GM21529 (cell line): ENCODE measurements at regions not wholly inside any gene's neighbourhood (a gene's known extent, or its start where the extent isn't known, plus 50 kb on each side); places are given as distances from the start of the nearest gene placed in this dataset.

Source experiments
- ATAC-seq: cut with Tn5 transposase; IDR thresholded peaks from one replicate; pipeline ENCODE4 v1.9.1; 2021; ENCODE audit not compliant: unreplicated experiment

DNA sequence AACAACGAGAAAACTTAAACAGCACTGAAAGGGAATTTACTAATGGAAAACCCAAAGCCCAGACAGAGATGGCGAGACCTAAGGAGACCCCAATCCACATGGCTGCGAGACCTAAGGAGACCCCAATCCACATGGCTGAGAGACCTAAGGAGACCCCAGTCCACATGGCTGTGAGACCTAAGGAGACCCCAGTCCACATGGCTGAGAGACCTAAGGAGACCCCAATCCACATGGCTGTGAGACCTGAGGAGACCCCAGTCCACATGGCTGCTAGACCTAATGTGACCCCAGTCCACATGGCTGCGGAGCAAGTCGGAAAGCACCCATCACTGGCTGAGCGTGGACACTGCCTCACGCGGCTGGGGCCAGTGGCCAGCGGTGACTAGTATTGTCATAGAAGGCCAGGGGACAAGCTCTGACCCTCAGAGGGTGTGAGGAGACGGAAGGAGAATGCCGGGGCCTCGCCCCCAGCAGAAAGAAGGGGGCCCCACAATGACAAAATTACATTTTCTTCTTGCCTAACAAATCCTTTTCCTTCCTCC, 241.8 kb downstream of the C16orf95 start:
- ATAC-seq: no peak

DNA sequence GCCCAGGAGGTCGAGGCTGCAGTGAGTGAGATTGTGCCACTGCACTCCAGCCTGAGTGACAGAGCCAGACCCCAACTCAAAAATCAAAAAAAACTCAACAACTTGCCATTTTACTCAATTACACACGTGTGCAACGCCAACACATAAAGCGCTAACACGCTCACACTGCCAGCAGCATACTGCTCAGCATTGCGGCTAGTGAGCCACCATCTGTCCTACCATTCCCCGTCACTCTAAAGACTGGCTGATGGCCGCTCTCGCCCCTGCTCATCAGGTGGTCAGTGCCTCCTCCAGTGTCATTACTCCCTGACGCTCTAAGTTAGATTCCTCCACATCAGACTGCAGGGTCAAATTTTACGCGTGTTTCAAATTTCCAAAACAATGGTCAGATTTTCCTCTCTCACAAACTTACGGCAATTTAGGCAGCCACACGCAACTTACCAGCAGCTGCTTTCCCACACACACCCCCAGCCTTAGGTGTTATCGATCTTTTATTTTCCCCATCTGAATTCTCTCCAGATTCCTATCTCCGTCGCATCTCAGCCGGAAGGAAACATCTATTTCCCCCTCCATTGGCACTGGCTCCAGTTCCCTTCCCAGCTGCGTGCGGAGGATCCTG, 240.8 kb downstream of the C16orf95 start:
- no peak for ATAC-seq

DNA sequence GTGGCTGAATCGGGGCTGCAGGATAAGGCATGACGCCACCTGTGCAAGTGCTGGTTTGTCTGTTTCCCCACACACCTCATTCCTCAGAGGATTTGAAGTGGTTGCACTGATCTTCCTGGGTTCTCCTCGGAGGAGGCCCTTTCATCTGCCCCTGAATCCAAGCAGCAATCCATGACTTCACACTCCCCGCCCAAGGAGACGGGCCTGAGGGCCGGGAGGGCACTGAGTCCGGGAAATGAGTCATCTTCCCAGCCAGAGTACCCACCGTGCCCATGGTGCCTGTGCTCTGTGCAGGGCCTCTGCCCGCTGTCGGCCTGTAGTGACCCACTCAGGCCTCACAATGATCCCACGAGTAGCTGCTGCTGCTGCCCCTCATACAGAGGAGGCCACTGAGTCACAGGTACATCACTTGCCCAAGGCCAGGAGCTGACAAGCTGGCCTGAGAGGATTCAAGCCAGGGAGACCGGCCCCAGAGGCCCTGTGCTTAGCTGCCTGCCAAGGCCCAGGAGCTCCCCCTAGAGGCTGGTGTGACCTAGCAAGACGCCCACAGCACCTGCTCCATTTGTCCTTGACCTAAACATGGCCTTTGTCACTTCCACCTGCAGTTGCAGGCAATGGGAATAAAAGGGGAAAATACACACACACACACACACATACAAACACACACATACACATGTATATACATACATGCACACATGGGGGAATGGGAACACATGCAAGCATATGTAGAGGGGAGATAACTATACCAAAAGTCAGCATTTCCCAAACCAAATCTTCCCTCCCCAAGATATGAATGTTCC, 240.0 kb downstream of the C16orf95 start:
- ATAC-seq: peak; percentile 67

DNA sequence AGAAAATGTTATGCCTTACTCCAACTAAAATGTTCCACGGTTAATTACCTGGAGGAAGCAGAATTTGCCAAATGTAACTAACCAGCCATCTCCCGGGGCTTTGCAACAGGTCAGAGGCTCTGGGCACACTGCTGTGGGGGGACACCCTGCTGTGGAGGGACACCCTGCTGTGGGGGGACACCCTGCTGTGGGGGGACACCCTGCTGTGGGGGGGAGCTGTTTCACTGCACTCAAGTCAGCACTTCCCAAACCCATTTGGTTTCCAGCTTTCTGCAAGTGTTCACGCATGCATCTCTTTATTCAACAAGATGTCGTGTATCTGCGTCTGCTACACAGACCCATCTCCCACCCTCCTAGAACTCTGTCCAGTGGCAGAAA, 239.5 kb downstream of the C16orf95 start:
- no peak for ATAC-seq

DNA sequence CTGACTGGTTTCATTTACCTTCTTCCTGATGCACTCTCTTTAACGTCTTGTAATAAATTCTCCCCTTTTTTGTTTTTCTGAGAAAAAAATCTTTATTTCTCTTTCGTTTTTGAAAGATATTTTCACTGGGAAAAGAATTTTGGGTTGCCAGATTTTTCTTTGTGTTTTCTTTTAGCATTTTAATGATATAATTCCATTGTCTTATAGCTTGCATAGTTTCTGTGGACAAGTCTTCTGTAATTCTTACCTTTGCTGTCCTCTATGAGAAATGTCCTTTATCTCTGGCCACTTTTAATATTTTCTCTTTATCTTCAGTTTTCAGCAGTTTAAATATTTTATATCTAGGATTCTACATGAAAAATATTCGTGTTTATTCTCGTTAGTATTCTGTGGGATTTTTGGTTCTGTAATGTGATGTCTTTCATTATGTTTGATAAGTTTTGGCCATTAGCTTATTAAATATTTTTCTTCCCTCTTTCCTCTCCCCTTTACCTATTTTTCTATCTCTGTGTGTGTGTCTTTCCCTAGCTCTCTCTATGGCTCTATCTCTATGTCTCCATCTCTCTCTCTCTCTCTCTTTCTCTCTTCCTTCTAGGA, 236.5 kb downstream of the C16orf95 start:
- no peak for ATAC-seq

DNA sequence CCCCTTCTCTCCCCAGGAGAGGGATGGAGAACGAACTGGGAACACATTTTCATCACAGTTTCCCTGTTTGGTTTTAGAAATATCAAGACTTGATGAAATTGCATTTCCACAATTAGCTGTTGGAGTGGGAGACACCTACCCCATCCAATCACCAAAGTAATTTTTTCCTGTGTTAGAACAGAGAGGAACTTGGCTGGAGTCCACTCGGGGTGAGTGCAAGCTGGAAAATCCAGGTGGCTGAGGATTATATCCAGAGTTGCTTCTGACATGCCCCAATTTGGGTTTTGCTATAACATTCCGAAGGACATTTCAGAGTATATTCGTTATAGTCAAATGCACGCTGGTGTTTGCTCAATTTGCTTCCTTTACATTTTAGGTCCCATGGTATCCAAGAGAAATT, 231.8 kb downstream of the C16orf95 start:
- ATAC-seq: no peak

DNA sequence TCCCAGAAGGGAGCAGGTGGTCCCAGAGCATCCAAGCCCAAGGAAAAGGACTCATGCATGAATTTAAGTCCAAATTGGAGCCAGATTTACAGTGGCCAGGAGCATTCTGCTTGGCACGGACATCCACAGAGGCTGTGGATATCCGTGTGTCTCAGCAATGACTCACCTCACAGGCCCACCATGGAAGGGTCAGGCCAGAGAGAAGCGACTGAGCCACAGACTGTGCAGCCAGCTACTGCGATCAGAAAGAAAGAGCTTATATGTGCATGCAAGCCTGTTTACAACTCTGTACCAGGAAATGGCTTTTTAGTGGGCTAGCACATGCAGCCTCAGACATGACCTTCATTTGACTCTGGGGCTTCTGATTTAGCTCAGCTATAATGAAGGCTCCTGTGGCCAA, 231.0 kb downstream of the C16orf95 start:
- ATAC-seq: no peak

DNA sequence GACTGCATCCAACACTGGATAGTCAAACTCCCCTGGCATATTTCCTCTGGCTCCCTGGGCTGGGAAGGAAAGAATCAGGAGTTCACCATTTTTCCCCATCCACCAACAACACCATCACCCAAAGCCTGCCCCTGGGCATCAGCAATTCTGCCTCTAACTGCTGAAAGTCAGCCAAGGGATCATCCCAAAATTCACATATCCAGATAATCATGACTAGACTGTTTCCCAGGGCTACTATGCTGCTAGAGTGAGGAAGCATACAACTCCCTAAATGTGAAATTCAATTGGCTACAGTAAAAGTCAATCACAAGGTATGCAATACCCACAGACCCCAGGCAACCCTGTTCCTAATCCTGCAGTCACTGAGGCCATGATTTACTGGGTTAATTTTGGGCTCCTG, 230.6 kb downstream of the C16orf95 start:
- ATAC-seq: no peak

DNA sequence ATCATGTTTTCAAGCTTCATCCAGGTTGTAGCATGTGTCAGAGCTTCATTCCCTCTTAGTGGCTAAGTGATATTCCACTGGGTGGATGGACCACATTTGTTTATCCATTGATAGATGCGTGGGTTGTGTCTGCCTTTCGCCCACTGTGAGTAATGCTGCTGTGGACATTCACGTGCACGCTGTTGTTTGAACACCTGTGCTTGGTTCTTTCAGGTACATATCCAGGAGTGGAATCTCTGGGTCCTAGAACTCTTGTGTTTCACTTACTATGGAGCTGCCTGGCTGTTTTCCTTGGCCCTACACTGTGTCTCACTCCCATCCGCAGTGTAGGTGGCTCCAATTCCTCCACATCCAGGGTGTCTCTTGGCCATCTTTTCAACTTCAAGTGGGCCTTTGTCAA, 224.2 kb downstream of the C16orf95 start:
- no peak for ATAC-seq

DNA sequence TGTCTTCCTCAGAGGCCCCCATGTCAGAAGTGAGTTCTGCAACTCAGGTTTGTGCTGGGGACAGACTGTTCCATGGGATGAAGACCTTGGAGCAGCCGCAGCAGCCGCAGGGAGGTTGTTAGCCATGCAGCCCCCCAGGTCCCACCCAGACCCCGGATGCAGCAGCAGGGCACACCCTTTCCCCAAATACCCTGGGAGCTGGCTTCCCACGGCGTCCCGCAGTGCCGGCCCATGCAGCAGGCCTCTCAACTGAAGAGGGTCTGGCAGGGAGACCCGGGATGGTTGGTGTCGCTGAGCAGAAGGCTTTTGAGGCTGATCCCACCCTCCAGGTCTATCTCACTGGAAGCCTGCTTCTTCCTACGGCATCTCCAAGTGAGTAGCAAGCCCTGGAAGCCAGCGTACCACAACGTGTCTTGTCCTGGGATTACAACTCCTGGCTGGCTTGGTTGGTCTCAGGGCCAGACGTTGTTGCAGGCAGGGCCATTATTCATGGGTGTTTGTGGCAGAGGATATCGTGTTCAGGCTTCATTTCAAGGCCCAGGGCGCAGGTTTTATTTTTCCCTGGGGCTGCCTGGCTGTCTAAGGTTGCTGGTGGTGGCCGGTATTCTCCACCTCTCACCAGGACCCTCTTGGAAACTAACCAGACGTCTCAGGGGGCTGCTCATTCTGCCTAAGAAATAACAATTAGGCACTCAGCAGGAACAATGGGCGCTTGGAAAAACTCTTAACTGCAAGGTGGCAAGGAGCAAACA, 223.2 kb downstream of the C16orf95 start:
- ATAC-seq: no peak

DNA sequence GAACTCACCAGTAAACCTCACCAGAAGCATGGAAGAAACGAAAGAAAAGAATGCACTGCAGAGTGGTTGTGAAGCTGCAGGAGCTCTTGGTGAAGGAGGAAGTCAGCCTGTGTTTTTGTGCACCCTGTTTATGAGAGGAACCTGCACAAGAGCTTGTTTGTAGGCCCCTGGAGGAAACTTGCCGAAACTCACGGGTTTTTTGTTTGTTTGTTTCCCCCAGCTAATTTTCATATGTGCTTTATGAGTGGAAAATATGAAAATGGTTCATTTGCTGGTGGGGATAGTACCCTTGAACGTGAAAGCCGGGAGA, 222.7 kb downstream of the C16orf95 start:
- no peak for ATAC-seq

DNA sequence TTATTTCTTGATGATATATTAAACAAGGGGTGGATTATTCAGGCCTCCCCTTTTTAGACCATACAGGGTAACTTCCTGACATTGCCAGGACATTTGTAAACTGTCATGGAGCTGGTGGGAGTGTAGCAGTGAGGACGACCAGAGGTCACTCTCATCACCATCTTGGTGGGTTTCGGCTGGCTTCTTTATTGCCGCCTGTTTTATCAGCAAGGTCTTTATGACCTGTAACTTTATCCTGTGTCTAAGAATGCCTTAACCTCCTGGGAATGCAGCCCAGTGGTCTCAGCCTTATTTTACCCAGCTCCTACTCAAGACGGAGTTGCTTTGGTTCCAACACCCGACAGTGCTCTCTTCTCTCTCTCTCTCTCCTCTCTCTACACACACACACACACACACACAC, 221.9 kb downstream of the C16orf95 start:
- ATAC-seq: no peak

DNA sequence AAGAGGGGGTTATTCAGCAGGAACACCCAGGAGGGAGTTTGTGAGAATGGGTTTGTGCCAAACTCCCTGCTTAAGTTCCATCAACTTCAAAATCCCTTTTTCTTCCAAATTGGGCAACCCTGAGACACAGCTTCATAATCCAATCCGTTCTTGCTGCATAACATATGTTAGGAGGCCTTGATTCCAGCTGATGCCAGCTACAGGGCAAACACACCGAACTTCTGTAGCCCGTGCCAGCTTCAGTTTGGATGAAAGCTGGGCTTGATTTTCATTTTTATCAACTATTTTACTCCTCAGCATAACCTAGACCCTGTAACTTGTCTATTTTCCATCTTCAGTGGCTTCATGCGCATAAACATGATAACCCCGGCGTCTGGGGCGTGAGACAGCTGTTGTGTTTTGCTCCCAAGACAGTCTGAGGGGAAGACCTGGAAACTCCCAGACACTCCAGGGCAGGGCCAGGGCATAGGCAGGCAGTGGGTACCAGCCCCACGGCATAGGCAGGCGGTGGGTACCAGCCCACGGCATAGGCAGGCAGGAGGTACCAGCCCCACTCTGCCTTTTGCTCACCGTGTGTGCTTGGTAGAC, 220.4 kb downstream of the C16orf95 start:
- ATAC-seq: no peak

DNA sequence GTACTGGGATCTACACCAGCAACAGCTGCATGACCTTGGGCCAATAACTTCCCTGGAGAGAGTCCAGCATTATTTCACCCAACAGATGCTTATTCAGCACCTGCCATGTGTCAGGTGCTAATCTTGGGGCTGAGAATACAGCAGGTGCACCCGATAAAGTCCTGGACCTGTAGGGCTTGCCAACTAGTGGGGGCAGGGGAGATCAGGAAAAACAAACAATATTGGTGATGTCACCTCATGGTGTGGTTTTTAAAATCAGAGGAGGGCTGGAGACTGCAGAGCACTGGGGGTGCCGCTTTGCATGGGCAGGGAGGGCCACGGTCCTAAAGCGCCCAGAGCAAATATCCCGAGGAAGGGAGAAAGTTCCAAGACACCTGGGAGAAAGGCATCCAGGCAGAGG, 218.8 kb downstream of the C16orf95 start:
- ATAC-seq: no peak

DNA sequence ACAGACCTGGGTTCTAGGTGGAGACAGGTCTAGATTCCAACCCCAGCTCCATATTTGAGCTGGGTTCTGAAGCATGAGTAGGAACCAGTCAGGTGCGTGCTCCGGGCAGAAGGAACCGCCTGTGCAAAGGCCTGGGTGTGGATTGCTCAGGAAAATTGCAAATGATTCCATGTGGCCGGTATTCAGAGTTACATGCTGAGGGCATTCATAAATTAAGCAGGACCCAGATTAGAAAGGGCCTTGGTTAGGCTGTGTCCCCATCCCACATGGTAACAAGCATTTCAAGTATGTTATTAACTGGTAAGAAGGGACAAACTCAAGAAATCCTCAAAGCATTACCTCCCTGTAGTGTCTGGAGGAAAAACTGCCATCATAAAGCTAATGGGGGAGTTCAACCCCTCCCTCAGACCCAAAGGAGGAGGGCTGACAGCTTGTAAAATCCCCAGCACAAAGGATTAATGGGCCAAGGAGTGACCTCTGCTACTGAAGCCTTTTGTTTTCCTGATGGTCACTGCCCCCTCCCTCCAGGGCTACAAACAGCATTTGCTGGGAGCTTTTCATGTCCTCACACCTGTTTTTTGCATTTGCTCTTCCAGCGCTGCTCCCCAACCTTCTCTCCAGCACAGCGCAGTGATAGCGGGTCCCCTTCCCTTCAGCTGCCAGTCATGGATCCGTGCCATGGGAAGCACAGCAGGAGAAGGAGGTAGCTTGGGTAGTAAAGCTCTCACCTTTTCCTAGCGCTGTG, 218.0 kb downstream of the C16orf95 start:
- no peak for ATAC-seq

DNA sequence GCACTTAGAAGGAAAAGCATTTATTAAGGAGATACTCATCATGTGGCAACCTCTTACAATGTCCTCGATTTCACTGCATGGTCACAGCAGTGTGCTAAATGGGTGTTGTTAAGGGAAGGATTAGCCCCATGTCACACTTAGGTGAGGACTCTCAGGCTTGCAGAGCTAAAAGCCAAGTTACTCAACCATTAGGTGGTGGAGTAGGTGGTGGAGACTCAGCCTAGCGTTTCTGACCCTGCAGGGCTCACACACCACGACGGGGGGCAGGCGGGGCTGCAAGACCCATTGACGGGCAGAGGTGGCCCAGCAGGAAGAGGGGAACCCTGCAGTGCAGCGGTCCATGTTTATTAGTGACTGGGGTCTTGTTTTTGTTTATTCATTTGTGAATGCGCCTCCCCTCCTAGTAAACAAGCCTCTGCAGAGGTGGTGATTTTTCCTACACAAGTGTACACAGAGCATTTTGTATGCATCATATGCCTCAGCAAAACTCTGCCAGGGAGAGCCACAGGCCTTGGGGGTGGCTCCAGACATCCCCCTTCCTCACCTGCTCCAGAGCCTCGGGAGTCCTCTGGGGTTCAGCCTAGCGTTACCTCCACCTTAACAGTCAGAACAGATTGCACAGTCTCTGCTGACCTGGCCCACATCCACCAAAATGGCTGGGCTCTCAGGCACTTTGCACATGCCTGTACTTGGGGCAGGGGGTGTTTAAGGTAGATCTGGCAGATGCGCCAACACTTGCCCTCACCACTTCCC, 216.7 kb downstream of the C16orf95 start:
- ATAC-seq: no peak

DNA sequence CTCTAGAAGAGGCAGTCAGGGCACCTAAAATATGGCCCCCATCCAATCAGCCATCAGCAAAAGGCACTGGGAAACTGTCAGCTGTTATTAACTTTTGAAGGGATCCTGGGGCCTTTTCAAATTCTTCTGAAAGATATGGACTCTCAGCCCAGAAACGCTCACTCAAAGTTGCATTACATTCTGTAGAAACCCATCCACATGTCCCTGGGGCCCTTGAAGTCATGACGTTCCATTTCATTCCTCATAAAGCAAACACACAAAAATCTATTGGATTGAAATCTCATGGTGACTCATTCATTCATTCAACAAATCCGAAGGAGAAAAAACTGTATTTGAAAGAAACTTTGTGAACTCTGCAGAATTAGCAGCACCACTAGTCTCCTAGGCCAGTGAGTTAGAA, 215.3 kb downstream of the C16orf95 start:
- ATAC-seq: no peak

DNA sequence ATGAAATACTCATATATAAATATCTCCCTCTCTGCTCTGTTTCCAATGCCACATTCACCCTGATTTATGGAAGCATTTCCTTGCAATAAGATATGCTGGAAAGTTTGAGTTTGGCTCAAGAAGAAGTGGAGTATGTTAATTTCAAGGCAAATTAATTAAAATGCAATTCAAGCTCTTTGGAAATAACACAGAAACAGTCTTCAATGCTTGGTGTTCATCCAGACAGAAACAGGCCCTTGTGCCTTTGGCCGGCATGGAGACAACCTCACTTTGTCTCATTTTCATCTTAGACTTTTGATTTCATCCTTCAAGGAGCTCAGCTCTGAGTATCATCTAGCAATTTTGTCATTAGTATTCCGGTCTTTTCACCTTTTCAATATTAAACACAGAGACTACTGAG, 210.0 kb downstream of the C16orf95 start:
- no peak for ATAC-seq

DNA sequence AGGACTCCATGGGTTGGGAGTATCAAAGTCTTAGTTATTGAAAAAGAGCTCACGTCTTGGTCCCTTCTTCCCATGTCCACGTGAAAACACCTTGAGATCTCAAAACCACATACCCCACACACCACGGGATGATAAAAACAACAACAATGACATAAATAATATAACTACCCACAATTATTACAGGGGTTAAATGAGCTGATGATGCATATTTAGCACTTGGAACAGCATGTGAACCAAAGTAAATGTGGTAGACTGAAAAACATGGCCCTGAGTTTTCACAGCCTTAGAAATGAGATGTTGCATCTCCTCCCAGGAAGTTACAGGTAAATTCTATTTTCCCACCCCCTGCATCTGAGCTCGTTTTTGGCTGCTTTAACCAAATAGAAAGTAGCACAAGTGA, 208.9 kb downstream of the C16orf95 start:
- no peak for ATAC-seq

DNA sequence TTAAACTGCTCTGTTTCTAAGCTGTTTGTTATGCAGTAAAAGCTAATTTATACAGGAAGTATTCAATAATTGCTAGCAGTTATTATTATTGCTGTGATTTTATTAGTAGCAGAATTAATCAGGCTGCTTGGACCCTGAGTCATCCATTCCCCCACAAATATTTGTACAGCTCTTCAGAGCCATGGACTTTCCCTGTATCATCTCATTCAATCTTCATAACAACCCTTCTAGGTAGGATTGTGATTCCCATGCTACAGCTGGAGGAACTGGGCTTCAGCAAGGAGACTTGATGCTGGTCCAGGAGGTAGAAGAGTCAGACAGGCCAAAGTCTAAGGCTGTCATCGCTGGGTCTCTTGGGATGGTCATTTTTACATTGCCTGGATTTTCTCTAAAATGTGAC, 208.3 kb downstream of the C16orf95 start:
- ATAC-seq: no peak
